GM21825 (cell line): ENCODE measurements at regions not wholly inside any gene's neighbourhood (a gene's known extent, or its start where the extent isn't known, plus 50 kb on each side); places are given as distances from the start of the nearest gene placed in this dataset.

Experiments used
- ATAC-seq: cut with Tn5 transposase; IDR thresholded peaks from one replicate; pipeline ENCODE4 v1.9.1; 2021; ENCODE audit warnings: mild to moderate bottlenecking, moderate library complexity; ENCODE audit not compliant: unreplicated experiment

DNA sequence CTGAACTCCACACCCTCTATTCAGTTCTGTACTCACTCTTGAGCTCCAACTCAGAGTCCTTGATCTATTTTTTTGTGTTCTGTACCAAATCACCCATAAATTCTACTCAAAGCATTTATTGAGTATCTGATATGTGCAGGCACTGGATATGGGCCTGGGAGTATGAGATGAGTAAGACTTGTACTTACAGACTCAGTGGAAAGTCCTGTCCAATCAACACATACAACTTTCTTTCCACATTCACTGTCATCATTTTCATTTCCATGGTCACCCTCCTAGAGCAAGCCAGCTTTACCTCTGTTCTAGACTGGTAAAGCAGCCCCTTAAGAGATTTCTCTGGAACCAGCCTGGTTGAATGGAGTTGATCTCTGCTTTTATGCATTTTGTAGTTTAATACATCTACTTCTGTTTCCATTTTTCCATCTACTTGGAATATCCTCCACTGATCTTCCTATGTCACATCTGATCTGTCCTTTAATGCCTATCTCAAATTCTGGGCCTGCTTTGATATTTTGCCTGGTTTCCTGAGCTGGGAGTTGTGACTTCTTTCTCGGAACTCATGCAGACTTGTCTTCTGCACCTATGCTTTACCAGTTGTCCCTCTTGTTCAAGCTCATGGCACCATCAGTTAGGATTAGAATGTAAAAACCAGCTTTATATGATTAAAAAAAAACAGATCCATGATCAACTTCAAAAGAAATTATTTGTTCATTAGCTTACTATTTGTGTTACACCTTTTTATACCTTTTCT is 96.9 kb upstream of the GLS start:
- no peak for ATAC-seq

GRCh38 chr2:190785334-190785733 is 95.3 kb upstream of the GLS start:
- no peak for ATAC-seq

- no peak for ATAC-seq
These were observed 94.0 kb upstream of the GLS start for GRCh38 chr2:190786404-190787166.

GRCh38 chr2:190787743-190788235 is 92.8 kb upstream of the GLS start:
- no peak for ATAC-seq

DNA sequence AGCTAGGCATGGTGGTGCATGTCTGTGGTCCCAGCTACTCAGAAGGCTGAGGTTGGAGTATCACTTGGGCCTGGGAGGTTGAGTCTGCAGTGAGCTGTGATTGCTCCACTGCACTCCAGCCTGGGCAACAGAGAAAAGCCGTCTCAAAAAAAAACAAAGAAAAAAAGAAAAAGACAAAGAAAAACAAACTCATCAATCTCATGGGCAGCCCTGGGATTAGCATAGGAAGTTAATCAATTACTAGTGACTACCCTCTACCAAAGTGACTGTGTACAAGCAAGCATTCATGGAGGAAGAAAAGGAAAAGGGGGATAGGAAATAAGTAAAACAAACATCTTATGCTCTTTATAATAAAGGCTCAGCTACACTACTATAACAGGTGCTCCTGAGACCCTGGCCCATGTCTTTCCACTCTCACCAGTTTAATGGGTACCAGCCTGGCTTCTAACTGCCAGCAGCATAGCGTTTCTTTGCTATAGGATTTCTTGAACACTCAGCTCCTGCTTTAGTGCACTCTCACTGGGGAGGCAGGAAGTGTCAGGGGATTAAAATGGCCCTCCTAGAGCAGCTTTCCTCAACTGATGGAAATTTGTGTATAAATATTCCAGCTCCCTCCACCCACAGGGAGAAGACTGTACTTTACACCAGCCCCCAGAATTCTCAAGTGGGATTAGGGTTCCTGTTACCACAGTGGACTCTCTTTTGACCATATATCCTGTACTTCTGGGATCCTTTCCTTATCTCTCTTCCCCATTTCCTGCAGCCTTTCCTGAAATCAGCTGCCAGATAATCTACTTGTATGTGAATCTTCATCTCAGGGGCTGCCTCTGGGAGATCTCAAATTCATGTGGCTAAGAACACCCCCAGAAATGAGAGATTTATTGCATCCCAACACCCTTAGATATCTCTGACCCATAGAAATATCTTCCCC is 91.3 kb upstream of the GLS start:
- no peak for ATAC-seq

DNA sequence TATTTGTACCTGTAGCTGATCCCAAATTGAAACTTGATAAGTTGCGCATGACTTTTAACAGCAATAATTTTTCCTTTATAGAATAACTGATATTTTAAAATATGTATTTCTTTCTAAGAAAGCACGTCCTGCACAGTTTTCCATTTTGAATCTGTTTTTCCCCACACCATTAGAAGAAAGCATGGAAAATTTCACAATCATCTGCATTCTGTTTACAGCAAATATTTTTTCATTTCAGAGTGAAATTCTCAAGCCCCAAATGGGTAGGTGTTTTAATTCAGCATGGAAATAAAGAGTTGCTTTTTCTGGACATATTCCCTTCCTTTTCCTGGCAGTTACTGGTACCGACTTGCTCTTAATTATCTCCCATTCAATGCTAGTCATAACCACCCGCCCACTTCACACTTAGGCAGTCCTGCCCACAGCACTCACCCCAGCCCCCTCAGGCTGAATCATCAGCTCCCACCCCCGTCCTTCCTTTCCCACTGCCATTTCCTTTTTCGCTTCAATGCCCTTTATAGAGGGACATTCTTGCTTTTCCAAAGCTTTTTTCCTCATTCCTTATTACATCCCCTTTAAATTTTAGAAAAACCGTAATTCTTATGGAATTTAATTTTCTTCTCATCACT is 89.2 kb upstream of the GLS start:
- no peak for ATAC-seq

GRCh38 chr2:190791976-190792575 is 88.5 kb upstream of the GLS start:
- ATAC-seq: no peak

DNA sequence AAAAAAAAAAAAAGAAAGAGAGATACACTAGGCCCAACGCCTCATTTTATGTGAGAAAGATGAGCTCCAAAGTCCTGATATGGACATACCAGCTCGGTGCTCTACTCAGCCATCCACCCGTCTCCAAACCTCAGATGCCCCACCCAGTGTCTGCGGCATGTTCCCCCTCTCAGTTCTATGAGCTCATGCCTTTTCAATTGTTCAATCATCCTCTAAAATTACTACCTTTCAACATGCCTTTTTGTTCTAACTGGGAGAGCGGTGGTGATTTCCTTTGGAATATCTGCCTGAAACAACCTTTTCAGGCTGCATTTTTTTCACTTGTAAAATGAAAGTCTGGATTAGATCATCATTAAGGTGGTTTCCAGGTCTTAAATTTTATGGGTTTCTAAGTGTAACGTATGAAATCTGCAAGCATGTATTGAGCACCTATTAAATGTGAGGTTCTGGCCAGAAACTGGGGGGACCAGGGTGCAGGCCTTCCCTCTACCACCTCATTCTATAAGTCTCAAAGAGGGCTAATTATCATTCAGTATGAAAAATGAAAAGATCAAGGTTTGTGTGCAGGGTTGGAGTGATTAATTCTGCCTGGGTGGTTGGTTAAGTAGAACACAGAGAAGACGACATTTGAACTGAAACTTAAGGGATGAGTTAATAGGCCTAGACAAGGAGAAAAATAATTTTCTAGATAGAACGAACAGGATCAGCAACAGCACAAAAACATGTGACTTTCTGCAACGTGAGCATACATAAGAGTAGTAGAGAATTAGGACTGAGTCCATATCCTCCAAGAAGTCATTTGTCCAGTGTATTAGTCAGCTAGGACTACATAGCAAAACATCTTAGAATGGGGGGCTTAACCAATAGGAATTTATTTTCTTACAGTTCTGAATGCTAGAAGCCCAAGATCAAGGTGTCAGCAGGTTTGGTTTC is 87.4 kb upstream of the GLS start:
- ATAC-seq: no peak

GRCh38 chr2:190794377-190794776 is 86.2 kb upstream of the GLS start:
- ATAC-seq: no peak

DNA sequence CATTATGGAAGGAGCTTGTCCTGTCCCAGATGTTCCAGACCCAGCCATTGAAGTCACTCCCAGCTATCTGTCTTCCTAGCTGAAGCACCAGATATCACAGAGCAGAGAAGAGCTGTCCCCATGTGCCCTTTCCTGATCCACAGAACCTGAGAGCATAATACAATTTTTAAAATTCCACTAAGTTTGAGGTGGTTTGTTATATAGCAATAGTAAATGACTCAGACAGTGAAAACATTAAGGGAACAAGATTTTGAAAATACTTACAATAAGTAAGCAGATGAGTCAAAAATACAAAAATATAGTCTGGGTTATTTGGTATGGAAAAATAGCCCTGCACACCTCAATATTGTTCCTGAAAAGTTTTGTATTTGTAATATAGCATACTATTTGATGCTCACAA is 85.8 kb upstream of the GLS start:
- ATAC-seq: no peak

GRCh38 chr2:190795686-190796085 is 84.9 kb upstream of the GLS start:
- ATAC-seq: no peak

DNA sequence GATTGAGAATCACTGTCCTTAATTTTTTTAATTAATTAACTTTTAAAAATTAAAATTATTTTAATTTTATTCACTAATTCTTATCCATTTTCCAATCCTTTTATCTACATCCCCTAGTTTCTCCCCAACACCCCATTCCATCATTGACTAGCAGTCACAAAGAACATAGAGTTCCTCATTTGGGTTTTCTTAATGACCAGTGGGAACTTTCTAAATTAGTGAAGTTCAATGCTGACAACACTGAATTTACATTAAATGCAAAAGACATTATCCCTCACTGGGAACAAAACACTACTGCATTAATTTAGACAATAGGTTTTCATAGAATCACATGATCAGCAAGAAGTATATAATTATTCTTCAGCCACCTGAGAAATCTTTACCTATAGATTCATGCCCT is 80.6 kb upstream of the GLS start:
- no peak for ATAC-seq

DNA sequence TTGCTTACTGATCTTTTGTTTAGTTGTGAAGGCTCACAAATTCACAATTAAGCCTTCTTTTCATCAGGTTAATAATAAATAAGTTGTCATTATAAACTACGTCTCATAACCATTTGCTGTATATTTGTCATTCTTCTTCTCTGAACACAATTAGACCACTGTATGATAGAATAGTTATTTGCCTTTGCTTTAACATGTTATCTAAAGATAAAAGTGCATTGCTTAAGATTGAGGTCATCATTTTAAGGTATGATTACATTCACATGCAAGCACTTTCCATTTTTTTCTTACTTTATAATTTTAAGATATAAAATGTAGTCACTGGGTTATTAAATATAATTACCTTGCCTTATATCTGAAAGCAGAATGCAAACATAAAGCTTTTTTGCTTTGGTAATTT is 80.1 kb upstream of the GLS start:
- ATAC-seq: no peak

DNA sequence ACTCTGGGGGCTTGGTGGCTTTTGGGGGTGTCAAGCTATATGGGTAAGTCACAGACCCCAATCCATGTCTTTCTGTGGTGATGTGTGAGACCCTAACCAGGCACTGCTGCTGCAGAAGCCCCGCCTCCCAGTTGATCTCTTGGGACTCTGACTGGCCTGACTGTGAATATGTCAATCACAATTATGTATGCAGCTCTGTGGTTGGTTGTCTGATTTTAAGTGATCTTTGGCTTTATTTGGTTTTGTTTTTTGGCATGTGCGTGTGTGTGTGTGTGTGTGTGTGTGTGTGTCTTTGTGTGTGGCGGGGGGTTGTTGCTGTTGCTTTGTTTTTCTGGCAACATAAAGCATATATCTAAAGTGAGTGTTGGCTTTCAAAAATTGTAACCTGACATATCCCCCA is 78.5 kb upstream of the GLS start:
- no peak for ATAC-seq

GRCh38 chr2:190802626-190803209 is 77.9 kb upstream of the GLS start:
- ATAC-seq: no peak

GRCh38 chr2:190804182-190804795 is 76.3 kb upstream of the GLS start:
- ATAC-seq: no peak

GRCh38 chr2:190805126-190805525 is 75.5 kb upstream of the GLS start:
- no peak for ATAC-seq

DNA sequence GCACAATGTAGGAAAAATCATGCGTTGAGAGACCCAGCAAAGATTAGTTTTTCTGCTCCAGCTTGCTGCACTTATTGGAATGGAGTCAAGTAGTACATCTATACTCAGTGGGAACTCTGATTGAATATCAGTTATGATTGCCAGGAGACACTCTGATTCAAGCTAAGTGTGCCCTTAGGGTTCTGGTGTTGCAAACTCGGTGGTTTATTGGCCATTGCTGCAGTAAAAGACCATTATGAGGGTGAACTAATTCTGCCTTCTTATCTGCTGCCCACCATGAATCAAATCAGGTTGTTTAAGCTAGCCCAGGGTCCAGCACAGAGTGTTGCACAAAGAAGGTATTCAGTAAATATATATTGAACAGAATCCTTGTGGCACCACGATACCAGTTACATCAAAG is 74.8 kb upstream of the GLS start:
- ATAC-seq: no peak

DNA sequence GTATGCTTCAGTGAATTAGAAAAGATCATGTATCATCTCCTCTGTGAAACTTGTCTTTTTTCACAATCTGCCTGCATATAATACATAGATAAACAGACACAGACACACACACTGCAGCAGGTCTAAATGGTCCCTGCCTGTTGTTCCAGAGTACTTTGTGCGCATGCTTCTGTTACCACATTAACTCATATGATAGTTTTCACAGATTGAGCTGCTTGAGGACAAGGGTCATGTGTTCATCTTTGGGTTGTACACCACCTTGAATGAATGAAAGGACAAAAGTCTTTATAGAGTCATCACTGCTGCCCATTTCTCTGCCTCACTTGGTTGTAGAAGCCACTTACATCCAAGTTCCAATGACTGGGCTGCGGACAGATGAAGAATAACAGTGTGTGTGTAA is 72.7 kb upstream of the GLS start:
- no peak for ATAC-seq
